NCI-H1092 (cell line): ENCODE measurements at regions not wholly inside any gene's neighbourhood (a gene's known extent, or its start where the extent isn't known, plus 50 kb on each side); places are given as distances from the start of the nearest gene placed in this dataset.

Source experiments
- DNase-seq: peaks from one replicate; lab custom pipeline; 2025; lab: John Stamatoyannopoulos, UW

DNA sequence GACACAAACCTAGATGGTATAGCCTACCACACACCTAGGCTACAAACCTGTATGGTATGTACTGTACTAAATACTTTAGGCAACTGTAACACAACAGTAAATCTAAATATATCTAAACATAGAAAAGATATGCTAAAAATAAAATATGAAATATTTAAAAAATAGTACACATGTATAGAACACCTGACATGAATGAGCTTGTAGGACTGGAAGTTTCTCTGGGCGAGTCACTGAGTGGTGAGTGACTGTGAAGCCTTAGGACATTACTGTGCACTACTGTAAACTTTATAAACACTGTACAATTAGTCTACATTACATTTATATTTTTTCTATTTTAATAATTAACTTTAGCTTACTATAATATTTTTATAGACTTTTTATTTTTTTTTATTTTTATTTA lies 1301.3 kb downstream of the FAM181B start:
- no peak for DNase-seq

DNA sequence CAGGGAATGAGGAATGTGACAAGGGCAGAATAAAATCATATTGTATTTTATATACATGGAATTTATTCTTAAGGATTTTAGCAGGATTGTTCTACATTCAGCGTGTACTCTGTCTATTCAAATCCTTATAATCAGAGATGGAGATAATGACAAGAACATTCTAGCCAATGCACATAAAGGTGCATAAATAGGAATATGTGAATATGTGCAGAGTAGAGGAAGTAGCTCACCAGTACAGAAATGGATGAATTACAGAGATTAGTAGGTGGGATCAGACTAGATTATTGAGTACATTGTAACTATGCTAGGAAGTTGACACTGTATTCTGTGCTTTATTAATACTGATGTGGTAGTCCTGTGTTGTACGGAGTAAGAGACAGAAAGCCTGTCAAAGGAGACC lies 1308.8 kb downstream of the FAM181B start:
- no peak for DNase-seq

DNA sequence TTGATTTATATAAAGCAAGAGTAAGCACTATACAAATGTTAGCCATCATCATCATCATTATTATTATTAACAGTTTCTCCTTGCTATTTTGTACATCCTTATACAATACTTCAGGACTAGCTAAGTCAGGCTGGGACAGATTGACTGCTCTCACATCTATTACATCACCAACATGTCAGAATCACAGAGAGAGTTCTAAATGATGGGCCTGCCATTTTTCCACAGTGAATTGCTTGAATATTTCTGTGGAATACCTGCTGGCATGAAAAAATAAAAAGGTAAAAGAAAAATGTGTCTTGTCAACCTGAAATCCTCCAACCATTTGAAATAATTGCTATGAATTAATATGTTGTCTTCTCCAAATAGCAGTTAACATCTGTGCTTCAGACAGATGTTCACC lies 1311.3 kb downstream of the FAM181B start:
- DNase-seq: no peak

DNA sequence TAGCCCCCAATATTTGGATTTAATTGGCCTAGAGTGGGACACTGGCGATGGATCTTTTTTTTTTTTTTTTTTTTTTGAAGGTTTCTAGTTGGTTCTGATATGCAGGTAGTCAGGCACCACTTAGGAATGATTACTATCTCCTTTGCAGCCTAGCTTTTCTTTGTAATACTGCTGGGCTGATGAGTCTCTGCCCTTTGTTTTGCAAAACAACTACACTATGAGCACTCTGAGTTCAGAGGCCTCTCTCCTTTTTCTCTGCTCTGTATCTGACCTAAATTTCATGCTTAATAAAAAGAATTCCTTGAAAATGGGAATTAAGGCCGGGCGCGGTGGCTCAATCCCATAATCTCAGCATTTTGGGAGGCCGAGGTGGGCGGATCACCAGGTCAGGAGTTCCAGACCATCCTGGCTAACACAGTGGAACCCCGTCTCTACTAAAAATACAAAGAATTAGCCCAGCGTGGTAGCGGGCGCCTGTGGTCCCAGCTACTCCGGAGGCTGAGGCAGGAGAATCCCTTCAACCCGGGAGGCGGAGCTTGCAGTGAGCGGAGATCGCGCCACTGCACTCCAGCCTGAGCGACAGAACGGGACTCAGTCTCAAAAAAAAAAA lies 1312.3 kb downstream of the FAM181B start:
- DNase-seq: no peak

DNA sequence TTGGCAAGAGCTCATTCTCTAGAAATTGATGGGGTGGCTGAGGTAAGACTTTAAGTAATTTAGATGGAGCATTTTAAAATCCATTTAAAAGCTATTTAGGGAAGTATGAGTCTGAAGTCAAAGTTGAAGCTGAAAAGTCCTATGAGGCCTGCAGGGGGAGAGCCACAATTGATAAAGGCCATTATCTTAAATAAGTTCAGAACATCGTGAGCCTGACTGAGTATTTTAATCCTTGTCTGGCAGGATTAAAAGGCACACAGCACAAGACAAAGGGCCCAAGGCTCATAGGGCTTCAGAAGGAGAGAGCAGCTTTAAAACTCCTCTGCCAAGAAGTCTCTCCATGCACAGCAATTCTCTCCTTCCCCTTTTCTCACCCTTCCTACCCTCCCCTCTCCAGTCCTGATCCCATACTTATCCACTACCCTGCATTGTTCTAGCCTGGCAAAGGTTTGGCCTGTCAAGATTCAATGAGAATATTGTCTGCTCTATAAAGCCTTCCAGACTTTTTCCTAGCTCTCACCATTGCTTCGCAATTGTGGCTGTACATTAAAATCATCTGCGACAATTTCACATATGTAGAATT lies 1312.9 kb downstream of the FAM181B start:
- DNase-seq: no peak

DNA sequence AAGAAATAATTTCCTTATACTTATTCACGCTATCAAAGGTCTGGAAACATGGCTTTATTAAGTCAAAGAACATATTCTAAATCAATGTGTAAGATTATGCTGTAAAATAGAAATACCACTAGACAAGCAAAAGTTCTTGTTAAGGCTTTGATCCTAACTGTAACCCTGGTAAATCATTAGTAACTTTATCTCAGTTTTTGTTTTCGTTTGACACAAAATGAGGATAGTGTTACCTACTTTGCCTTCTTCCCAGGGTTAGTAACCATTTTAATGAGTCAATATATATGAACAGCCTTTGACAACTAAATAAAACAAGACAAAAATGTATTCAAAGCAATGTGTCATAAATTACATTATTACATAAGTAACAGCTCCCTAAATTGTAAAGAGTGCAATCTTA lies 1336.3 kb downstream of the FAM181B start:
- no peak for DNase-seq

DNA sequence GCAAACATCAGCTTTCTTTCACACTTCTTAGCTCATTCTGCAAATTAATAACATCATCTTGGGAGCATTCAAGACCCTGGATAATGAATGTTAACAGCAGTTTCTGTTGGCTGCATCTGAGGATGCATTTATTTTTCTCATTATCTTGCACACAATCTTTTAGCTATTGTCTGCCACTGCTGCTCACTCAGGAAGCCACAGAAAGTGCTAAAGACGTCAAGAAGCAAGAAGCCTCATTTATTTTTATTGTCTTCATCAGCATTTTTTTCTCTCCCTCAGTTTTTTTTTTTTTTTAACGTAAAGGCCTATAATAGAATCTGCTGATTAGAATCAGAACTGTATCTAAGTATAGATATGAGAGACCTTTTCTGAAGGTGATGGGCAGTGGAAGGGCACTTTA lies 1339.4 kb downstream of the FAM181B start:
- DNase-seq: no peak

DNA sequence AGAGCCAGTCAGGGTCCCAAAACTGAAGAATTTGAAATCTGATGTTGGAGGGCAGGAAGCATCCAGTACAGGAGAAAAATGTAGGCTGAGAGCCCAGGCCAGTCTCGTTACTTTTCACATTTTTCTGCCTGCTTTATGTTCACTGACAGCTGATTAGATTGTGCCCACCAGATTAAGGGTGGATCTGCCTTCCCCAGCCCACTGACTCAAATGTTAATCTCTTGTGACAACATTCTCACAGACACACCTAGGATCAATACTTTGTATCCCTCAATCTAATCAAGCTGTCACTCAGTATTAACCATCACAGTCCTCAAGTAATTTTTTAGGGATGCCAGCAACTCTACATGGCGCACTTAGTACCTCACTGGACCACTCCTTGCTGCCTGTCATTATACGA lies 1345.3 kb downstream of the FAM181B start:
- DNase-seq: no peak

DNA sequence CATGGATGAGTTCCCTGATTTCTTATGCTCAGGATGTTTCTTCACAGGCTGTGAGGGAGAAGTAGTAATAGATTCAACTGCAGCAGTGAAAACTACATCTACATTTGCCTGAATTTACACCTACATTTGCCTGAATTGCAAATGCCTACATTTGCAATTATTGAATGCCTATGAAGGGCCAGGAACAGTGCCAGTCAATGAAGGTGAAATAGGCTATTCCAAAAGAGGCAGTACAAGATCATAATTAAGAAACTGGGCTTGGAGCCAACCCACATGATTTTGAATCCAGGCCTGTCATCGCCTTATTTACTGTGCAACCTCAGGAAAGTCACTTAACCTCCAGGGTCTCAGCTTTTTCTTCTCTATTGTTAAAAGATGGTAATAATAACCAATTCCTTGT lies 1353.3 kb downstream of the FAM181B start:
- no peak for DNase-seq

DNA sequence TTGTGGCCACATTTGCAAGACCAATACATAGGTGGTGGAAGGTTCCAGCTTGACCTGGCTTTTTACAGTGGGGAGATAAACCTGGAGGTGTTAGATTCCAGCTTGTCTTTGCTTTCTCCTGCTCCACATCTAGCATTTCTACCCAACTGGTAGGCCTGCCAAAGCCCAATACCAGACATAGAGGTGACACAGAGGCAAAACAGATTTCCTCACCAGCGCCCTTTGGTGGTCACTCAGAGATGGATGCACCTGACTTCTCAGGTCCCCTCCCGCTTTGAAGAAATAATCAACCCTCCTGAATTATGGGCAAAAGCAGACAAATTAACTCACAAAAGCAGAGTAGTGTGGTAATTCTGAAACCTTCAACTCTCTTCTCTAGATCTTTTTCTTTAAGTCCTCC lies 1356.2 kb downstream of the FAM181B start:
- no peak for DNase-seq

DNA sequence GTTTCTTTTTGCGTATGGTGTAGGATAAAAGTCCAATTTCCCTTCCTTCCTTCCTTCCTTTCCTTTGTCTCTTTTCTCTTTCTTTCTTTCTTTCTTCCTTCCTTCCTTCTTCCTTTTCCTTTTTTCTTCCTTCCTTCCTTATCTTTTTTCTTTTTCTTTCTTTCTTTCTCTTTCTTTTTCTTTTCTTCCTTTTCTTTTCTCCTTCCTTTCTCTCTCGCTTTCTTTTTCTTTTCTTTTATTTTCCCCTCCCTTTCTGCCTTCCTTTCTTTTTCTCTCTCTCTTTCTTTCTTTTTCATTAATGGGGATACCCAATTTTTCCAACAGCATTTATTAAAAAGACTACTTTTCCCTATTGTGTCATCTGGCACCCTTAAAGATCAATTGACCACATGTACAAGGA lies 1359.7 kb downstream of the FAM181B start:
- no peak for DNase-seq

DNA sequence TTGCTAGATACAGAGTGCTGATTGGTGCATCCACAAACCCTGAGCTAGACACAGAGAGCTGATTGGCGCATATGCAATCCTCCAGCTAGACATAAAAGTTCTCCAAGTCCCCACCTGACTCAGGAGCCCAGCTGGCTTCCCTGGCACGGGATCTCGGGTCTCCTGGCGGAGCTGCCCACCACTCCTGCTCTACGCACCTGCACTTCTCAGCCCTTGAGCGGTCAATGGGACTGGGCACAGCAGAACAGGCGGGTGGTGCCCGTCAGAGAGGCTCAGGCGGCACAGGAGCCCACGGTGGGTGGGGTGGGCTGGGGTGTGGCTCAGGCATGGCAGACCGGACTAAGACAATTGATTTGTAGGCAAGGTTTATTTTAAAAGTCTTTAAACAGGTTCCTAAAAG lies 1365.5 kb downstream of the FAM181B start:
- no peak for DNase-seq

DNA sequence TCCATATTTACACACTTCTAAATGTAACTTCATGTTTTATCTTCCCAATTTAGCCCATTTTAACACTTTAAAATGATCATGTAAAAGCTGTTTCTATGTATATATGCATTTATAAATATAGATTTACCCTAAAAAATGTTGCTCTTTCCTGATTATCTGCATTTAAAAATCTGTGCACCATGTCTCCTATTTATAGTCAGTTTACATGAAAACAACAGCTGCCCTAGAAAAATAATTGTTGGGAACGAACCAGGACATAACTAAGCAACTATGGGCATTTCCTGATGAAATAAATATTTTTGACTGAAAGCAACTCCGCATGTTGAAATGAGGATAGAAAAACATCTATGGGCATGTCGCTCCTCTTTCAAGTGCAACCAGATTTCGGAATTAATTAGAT lies 1368.2 kb downstream of the FAM181B start:
- no peak for DNase-seq

DNA sequence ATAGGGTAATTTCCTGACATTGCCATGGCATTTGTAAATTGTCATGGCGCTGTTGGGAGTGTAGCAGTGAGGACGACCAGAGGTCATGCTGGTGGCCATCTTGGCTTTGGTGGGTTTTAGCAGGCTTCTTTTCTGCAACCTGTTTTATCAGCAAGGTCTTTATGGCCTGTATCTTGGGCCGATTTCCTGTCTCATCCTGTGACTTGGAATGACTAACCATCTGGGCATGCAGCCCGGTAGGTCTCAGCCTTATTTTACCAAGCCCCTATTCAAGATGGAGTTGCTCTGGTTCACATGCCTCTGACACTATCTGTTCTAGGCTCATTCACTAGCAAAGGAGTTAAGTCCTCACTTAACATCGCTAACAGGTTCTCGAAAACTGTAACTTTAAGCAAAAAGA lies 1374.2 kb downstream of the FAM181B start:
- no peak for DNase-seq

DNA sequence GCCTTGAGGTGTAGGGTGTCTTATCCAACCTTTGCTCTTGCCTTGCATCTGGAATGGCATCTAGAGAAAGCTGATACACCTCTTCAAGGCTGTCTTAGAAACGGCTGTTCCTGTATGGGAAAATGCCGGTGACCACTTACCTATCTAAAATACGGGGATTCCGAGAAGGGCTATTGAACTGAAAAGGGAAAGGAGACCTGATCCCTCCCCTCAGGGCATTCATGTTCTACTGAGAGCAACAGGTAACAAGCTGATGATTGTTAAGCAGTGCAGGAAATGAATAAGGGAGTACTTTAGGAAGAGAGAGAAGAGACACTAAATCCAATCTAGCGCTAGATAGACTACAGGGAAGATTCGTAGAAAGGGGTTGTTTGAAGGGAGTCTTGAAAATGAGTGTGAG lies 1388.1 kb downstream of the FAM181B start:
- no peak for DNase-seq

DNA sequence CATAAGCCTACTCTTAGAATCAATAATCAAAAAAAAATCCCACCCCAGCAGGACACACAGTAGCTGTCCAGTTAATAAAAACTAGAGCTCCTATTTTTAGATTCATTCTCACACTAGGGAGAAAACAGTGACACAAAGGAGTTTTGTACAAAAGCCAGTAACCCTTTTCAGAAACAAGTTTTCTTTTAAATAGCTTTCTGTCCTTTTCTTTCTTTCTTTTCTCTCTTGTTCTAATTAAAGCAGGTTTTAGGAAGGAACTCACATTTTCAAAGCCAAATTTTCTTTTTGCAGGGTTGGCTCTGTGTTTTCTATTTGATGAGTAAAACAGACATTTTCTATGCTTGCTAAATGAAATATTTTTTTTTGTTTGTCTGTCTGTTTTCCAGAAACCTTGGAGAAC lies 1390.7 kb downstream of the FAM181B start:
- DNase-seq: no peak

DNA sequence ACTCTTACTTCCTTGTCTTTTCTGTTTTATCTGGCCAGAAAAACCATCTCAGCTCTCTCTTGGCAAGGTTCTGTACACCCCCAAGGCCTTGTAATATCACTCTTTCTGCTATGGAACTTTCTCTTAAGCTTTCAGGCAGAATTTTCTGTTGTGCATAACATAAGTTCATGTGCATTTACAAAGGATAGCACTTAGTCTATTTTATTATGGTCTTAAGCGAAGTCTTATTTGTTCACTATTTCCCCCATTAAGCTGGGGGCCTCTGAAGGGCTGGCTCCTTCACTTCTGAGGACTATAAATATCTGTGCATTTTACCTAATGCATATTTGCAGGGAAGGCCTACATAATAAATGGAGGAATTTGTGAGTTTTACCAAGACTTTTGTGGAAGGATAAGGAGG lies 1393.4 kb downstream of the FAM181B start:
- DNase-seq: no peak

DNA sequence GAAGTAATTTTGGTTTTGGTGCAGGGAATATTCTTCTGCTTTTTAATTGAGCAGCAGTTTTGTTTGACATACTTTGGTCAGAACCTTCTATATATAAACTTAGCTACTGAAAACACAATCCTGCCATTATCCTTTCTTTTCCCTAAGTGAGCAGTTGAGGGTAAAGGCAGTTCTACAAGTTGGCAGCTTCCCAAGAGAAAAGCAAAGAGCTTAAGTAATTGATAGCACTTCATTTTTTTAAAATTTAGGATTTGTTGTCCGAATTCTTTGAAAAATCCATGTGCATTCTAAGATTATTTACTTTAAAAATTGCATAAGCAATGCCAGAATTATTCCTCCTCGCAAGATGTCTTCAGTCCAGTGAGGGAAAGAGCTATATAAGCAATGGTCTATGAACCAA lies 1394.1 kb downstream of the FAM181B start:
- no peak for DNase-seq

DNA sequence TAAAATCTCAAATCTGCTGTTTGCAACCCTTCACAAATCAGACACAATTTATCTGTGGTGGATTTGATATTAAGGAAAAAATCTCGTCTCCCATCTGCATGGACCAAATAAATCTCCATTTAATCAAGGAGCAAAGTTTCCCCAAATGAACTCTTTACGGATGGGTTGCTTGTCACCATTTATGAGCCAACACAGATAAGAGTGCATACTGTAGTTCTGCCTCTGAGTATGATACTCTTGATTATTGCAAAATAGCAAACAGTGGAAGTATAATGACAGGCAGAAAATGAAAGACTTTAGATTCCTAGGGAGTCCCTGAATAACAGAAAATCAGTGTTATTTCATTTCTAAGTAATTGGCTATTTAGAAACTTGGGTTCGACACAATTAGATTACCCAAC lies 1395.9 kb downstream of the FAM181B start:
- no peak for DNase-seq

DNA sequence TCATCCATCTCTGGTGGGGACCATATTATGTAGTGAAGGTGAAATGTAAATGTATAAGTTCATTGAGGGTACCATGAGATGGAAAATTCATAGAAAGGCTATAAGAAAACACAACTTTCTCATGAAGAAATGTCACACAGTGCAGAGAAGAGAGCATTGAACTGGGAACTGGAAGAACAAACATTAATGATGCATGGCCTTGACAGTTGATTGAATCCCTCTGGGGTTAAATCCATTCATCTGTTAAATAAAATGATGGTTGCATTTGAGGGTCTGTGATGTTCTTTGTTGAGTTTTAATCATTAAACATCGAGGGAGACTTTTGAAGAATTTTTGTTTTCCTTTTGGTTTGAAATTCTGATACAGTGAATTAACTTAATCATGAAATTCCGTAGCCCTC lies 1401.4 kb downstream of the FAM181B start:
- DNase-seq: no peak

DNA sequence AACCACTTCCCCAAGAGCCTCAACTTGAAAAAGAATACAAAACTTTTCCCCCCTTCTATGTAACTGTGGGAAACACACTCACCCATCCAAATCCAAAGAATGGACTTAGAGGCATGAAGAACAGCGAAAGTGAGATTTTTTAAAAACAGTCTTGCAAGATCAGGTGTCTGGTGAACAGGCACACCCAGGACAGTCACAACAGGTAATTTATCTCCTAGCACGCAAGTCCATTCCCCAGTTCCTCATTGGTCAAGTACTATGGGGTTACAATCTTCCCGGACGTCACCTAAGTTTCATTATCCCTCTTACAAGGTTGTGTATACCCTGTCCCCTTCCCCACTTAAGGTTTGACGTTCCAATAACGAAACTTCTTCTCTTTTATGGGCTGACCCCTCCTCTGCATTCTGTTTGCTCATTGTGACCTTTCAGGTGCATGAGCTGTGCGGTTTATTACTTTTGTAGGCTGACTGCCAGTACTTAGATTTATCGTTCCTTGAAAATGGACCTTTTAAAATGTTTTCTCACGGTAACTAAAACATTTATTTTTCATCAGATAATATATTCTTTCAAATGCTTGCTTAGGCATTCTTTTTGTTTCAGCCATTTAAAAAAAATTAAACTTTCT lies 1401.9 kb downstream of the FAM181B start:
- no peak for DNase-seq

DNA sequence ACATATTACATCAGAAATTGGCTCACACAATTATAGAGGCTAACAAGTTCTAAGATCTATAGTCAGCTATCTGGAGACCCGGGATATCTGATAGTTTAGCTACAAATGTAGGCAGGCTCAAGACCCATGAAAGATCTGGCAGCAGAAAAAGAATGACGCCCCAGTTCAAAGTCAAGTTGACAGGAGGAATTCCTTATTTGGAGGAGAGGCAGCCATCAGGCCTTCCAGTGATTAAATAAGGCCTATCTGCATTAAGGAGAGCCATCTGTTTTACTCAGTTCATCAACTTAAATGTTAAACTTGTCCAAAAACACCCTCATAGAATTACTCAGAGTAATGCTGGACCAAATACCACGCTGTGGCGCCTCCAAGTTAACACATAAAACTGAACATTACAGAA lies 1402.6 kb downstream of the FAM181B start:
- no peak for DNase-seq

DNA sequence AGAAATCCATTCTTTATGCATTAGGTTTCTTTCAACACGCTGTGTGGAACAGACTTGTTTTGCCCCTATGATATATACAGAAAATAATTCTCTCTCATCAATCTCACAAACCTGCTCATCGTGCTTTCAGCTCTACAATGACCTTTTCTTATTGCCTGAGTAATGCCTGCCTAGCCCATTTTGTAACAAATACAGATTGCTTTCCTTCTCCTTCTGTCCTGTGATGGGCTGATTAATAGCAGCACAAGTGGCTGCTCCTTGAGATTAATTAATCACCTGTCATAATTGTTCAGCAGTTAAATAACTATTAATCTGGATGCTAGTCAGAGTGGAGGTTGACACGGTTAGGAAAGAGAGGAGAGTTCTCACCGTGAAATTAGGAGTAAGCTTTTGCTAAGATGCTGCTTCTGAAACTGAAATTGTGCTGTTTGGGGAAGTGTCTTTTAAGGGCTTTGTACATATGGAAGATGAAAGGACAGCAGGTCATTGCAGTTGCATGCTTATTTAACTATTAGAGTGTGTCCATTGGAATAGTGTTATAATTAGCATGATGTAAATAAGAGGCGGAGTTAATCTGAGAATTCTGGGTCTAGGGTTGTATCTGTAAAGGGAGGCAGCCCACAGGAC lies 1430.5 kb downstream of the FAM181B start:
- DNase-seq: no peak
